ENCODE measurements at regions not wholly inside any gene's neighbourhood (a gene's known extent, or its start where the extent isn't known, plus 50 kb on each side); places are given as distances from the start of the nearest gene placed in this dataset.

DNA sequence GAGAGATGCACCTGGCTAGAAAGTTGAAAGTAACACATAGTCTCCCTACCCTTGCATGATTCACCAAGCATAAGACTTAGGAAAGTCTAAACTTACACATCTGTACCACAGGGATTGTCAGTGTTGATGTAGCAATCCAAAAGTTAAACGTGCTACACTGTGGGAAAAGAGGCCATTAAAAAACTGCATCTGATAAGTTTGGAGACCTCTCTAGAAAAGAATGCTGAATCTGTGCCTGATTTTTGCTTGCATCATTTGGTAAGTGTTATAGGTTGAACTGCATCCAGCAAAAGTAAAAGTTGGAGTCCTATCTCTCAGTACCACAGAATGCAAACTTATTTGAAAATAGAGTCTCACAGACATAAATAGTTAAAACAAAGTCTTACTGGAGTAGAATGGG lies 126.6 kb downstream of the SLC6A15 start:
- TF ChIP-seq, protein P1, sequence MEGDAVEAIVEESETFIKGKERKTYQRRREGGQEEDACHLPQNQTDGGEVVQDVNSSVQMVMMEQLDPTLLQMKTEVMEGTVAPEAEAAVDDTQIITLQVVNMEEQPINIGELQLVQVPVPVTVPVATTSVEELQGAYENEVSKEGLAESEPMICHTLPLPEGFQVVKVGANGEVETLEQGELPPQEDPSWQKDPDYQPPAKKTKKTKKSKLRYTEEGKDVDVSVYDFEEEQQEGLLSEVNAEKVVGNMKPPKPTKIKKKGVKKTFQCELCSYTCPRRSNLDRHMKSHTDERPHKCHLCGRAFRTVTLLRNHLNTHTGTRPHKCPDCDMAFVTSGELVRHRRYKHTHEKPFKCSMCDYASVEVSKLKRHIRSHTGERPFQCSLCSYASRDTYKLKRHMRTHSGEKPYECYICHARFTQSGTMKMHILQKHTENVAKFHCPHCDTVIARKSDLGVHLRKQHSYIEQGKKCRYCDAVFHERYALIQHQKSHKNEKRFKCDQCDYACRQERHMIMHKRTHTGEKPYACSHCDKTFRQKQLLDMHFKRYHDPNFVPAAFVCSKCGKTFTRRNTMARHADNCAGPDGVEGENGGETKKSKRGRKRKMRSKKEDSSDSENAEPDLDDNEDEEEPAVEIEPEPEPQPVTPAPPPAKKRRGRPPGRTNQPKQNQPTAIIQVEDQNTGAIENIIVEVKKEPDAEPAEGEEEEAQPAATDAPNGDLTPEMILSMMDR (IDR thresholded peaks at IDR 0.05; ENCODE audit: low read depth, low read length): no peak
- TF ChIP-seq EZH2phosphoT487 (IDR thresholded peaks at IDR 0.05; ENCODE audit: low read depth): no peak
